ENCODE measurements at regions not wholly inside any gene's neighbourhood (a gene's known extent, or its start where the extent isn't known, plus 50 kb on each side); places are given as distances from the start of the nearest gene placed in this dataset.

DNA sequence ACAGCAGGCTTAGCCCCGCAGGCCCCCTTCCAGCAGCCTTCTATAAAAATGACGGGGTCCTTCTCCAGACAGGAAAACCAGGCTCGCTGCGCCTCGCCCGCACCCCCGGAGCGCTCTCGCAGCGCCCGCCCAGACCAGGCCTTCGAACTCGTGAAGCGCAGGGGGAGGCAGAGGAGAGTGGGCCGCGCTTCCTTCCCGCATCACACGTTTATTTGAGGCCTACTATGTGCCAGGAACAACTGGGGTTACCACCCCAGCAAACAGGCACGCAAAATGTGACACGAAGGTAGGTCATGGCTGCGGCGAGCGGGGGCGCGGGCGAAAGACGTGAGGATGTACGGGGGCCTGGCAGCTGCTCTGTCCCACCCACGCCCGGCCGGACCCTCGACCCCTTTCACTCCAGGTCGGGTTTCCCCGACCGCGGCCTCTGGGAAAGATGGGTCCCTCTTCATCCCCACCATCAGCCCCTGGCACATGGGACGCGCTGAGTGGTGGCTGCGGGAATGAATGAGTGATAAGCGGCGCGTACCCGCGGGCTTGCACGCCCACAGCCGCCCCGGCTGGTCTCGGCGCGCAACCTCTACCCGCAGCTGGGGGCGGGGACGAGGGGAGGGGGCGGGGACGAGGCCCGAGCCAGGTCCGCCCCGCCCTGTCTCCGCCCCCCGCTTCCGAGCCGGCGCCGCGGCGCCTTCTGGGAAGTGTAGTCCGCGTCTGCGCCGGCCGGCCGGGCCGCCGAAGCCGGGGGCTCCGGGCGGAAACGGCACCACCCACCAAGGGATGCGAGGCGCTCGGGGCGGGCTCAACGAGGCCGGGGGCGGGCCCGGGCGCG lies 59.1 kb downstream of the ZNF467 start:
- TF ChIP-seq, protein P1, sequence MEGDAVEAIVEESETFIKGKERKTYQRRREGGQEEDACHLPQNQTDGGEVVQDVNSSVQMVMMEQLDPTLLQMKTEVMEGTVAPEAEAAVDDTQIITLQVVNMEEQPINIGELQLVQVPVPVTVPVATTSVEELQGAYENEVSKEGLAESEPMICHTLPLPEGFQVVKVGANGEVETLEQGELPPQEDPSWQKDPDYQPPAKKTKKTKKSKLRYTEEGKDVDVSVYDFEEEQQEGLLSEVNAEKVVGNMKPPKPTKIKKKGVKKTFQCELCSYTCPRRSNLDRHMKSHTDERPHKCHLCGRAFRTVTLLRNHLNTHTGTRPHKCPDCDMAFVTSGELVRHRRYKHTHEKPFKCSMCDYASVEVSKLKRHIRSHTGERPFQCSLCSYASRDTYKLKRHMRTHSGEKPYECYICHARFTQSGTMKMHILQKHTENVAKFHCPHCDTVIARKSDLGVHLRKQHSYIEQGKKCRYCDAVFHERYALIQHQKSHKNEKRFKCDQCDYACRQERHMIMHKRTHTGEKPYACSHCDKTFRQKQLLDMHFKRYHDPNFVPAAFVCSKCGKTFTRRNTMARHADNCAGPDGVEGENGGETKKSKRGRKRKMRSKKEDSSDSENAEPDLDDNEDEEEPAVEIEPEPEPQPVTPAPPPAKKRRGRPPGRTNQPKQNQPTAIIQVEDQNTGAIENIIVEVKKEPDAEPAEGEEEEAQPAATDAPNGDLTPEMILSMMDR (IDR thresholded peaks at IDR 0.05), result no peak
- H3K36me3 Mint-ChIP-seq, result peaks cover 17% of the 10 kb centered on the region
- DNase-seq (peak; percentile 80 to 95), ATAC-seq (peak; percentile 96 to 98 (median 96))
- no peaks in the 10 kb centered on the region for H3K27me3 Mint-ChIP-seq (ENCODE audit: low read depth in 2 of 2)
- intact Hi-C loops (cut with micrococcal nuclease), result no loop called here
- peak overlapping the region; percentile 81 for H3K4me3 Mint-ChIP-seq
- peaks cover 5 to 12% of the 10 kb centered on the region in 2 donors for H3K9me3 Mint-ChIP-seq
- Histone ChIP-seq H3K27ac (ENCODE audit: low read length) (no peak overlapping the region), H3K27me3 (ENCODE audit: control insufficient read depth, insufficient read depth, low read length) (no peaks in the 10 kb centered on the region), H3K4me1 (ENCODE audit: control insufficient read depth, insufficient read depth, low read length) (peaks cover 23% of the 10 kb centered on the region), H3K9me3 (ENCODE audit: control insufficient read depth, insufficient read depth, low read length) (peaks cover 4% of the 10 kb centered on the region), H3K36me3 (ENCODE audit: control insufficient read depth, insufficient read depth, low read length) (no peaks in the 10 kb centered on the region), H3K4me3 (ENCODE audit: low read length) (peak overlapping the region; percentile 61)
- 3% methylated on average over 85 of the region's 88 CpGs for WGBS (ENCODE audit: insufficient coverage)
- peaks cover 23 to 32% of the 10 kb centered on the region in 2 donors for H3K4me1 Mint-ChIP-seq
- peak overlapping the region in 1 of 2 donors; percentile 86 for H3K27ac Mint-ChIP-seq

GRCh38 chr7:149713731-149714068 lies 59.7 kb downstream of the ZNF467 start:
- Histone ChIP-seq H3K36me3 (ENCODE audit: control insufficient read depth, insufficient read depth, low read length) (no peaks in the 10 kb centered on the region), H3K27me3 (ENCODE audit: control insufficient read depth, insufficient read depth, low read length) (no peaks in the 10 kb centered on the region), H3K27ac (ENCODE audit: low read length) (no peak overlapping the region), H3K4me1 (ENCODE audit: control insufficient read depth, insufficient read depth, low read length) (peaks cover 23% of the 10 kb centered on the region), H3K4me3 (ENCODE audit: low read length) (no peak overlapping the region), H3K9me3 (ENCODE audit: control insufficient read depth, insufficient read depth, low read length) (peaks cover 4% of the 10 kb centered on the region)
- Mint-ChIP-seq H3K9me3 (peaks cover 5 to 12% of the 10 kb centered on the region in 2 donors), H3K4me3 (peak overlapping the region; percentile 40), H3K36me3 (peaks cover 18% of the 10 kb centered on the region), H3K4me1 (peaks cover 23 to 27% of the 10 kb centered on the region in 2 donors), H3K27me3 (ENCODE audit: low read depth in 2 of 2) (no peaks in the 10 kb centered on the region), H3K27ac (peak overlapping the region in 1 of 2 donors; percentile 86)
- 80% methylated on average over 26 of the region's 26 CpGs for WGBS (ENCODE audit: insufficient coverage)
- intact Hi-C loops (cut with micrococcal nuclease), result no loop called here
- no peak for ATAC-seq
- DNase-seq, result no peak
- TF ChIP-seq, protein P1 (IDR thresholded peaks at IDR 0.05), result no peak

- peaks cover 18% of the 10 kb centered on the region for H3K36me3 Mint-ChIP-seq
- ATAC-seq, result no peak
- H3K27ac Mint-ChIP-seq, result no peak overlapping the region
Observed at GRCh38 chr7:149713061-149713730, 60.2 kb downstream of the ZNF467 start.

More at GRCh38 chr7:149713061-149713730, 60.2 kb downstream of the ZNF467 start:
- intact Hi-C loops (cut with micrococcal nuclease), result no loop called here
- no peak for DNase-seq
- Mint-ChIP-seq H3K27me3 (ENCODE audit: low read depth in 2 of 2) (no peaks in the 10 kb centered on the region), H3K9me3 (peaks cover 5 to 12% of the 10 kb centered on the region in 2 donors), H3K4me1 (peaks cover 23 to 27% of the 10 kb centered on the region in 2 donors), H3K4me3 (peak overlapping the region; percentile 58)
- no peaks in the 10 kb centered on the region for H3K36me3 ChIP-seq (ENCODE audit: control insufficient read depth, insufficient read depth, low read length)
- WGBS (ENCODE audit: insufficient coverage), result 96% methylated on average over 15 of the region's 16 CpGs
- TF ChIP-seq, protein P1 (IDR thresholded peaks at IDR 0.05), result no peak
- H3K9me3 ChIP-seq (ENCODE audit: control insufficient read depth, insufficient read depth, low read length), result peaks cover 4% of the 10 kb centered on the region
- peaks cover 23% of the 10 kb centered on the region for H3K4me1 ChIP-seq (ENCODE audit: control insufficient read depth, insufficient read depth, low read length)
- no peak overlapping the region for H3K27ac ChIP-seq (ENCODE audit: low read length)
- H3K27me3 ChIP-seq (ENCODE audit: control insufficient read depth, insufficient read depth, low read length), result no peaks in the 10 kb centered on the region
- no peak overlapping the region for H3K4me3 ChIP-seq (ENCODE audit: low read length)

All from natural killer cell (primary cell).